Fibroblast of the aortic adventitia (primary cell): ENCODE measurements at regions not wholly inside any gene's neighbourhood (a gene's known extent, or its start where the extent isn't known, plus 50 kb on each side); places are given as distances from the start of the nearest gene placed in this dataset.

Experiments used
- DNase-seq: peaks from one replicate; pipeline ENCODE4 v3.0.0-alpha.2; 2010; ENCODE audit warnings: low read depth
- H3K4me3 ChIP-seq: 2 replicates; pipeline ENCODE4 v1.5.1; 2011; ENCODE audit warnings: low read depth, mild to moderate bottlenecking, control low read depth, low read length, moderate library complexity
- TF ChIP-seq, protein P1 (sequence below): IDR thresholded peaks from 2 replicates; pipeline ENCODE4 v1.5.1; 2011; ENCODE audit warnings: mild to moderate bottlenecking, low read length, control low read depth, inconsistent platforms; ENCODE audit not compliant: insufficient read depth

DNA sequence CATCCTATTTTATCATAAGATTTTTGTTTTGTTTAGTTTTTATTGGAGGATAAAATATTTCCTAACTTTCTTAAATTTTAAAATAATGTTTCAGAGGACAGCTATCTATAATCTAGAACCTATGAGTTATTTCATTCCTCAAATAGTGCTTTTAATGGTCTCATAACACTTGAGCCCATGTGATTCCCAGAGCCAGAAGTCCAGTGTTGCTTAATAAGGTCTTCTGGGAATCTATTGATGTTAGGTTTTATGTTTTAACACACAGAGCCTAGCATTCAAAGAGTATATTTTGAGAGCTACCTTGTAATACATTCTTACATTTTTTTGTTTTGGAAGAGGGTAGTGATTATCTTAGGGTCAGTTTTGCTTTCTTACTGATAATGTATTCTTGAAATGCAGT, 200.2 kb downstream of the CENPW start:
- TF ChIP-seq, protein P1, sequence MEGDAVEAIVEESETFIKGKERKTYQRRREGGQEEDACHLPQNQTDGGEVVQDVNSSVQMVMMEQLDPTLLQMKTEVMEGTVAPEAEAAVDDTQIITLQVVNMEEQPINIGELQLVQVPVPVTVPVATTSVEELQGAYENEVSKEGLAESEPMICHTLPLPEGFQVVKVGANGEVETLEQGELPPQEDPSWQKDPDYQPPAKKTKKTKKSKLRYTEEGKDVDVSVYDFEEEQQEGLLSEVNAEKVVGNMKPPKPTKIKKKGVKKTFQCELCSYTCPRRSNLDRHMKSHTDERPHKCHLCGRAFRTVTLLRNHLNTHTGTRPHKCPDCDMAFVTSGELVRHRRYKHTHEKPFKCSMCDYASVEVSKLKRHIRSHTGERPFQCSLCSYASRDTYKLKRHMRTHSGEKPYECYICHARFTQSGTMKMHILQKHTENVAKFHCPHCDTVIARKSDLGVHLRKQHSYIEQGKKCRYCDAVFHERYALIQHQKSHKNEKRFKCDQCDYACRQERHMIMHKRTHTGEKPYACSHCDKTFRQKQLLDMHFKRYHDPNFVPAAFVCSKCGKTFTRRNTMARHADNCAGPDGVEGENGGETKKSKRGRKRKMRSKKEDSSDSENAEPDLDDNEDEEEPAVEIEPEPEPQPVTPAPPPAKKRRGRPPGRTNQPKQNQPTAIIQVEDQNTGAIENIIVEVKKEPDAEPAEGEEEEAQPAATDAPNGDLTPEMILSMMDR: no peak
- no peak overlapping the region for H3K4me3 ChIP-seq
- peak; percentile 34 for DNase-seq

DNA sequence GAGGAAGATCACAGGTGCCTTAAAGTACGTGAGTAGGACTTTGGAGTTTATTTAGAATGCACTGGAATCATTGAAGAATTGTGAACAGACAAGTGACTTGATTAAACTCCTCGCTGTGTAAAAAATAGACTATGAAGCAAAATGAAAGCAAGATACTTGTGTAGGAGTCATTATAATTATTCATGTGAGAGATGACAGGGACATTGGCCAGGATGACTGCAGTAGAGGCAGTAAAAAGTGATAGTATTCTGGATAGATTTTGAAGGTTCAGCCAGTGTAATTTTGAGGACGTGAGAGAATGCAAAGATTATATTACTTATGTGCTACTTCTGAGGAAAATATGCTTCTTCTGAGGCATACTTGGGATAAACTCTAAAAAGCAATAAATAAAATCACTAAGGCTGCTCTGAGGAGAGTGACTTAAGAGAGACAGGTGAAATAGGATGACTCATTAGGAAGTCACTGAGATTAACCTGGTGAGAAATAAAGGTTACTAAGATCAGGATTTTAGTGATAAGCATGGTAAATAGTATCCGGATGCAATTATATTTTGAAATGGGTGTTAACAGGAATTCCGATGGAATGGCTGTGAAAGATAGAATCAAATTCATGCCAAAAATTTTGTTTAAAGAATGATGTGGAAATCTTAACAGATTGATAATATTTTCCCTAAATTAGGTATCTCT, 202.0 kb downstream of the CENPW start:
- no peak for DNase-seq
- TF ChIP-seq, protein P1: no peak
- no peak overlapping the region for H3K4me3 ChIP-seq

DNA sequence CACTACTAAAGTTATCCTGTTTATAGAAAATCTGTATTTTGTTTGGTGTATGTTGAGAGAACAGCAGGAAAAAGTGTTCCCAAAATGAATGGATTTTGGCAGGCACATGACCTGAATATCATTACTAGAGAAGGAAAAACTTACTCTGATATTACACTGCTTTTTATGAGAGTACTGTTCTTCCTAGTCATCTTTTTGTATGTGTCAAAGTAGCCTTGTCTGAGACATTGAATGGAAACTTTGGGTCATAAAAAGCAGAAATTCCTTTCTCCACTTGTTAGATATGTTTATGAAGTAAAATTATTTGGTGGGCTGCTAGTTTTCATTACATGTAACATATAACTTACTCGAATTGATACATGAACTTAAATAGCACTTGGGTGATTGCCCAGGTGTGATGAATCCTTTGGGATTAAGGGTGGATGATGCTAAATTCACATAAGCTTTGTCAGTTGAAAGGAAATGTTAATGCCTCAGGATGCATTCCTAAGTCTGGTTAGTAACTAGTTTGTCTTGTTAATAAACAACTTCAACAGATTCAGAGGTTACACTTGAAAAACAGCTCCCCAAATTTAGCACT, 206.7 kb downstream of the CENPW start:
- no peak overlapping the region for H3K4me3 ChIP-seq
- peak; percentile 33 for DNase-seq
- TF ChIP-seq, protein P1: no peak

DNA sequence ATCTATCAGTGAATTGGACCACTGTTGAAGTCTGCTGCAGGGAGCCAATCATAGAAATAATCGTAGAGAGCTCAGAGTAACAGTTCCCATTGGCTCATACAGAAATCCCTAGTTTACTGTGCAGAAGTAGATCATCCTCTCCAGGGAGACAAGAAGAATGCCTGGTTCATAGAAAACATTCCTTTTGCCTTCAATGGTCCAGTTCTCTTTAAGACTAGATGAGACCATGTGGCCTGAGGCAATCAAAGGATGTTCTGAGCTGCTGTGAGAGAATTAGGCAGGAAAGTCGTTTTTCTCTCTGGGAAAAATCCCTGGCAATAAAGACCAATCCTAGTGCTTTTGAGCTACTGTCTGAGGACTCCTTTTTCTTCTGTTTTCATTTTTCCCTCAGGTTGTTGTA, 208.4 kb downstream of the CENPW start:
- TF ChIP-seq, protein P1: no peak
- H3K4me3 ChIP-seq: no peak overlapping the region
- DNase-seq: no peak

DNA sequence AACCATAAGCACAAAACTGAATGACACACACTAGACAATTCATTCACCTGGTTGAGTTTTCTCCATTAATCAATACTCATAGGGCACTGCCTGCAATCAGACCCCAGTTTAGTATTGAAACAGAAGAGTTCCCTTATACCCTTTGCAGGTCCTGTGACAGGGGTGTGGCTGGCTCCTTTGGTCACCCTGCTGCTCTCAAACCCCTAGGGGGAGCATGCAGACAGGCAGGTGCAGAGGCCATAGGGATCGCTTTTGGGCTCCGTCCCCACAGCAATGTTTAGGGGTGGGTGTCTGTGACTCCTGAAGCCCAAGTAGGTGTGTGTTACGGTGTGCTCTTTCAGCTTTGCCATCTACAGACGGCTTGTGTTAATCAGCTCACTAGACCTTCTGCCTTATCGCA, 210.4 kb downstream of the CENPW start:
- no peak for DNase-seq
- TF ChIP-seq, protein P1: no peak
- H3K4me3 ChIP-seq: no peak overlapping the region

DNA sequence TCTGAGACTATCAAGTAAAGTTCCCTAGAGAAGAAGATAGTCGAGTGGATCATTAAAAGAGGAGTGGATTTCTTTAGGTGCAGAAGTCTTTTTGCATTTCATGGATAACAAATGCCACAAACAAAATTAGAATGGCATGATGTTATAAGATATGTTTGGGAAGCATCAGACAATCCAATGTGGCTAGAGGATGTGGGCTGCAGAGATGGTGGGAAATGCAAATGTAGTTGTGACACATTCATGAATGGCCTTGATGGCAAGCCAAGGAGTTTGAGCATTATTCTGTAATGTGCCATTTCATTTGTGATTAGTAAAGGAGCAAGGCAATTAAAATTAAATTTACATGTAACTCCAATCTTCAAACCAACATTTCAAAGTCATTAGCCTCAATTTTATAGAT, 211.9 kb downstream of the CENPW start:
- no peak overlapping the region for H3K4me3 ChIP-seq
- TF ChIP-seq, protein P1: no peak
- no peak for DNase-seq

DNA sequence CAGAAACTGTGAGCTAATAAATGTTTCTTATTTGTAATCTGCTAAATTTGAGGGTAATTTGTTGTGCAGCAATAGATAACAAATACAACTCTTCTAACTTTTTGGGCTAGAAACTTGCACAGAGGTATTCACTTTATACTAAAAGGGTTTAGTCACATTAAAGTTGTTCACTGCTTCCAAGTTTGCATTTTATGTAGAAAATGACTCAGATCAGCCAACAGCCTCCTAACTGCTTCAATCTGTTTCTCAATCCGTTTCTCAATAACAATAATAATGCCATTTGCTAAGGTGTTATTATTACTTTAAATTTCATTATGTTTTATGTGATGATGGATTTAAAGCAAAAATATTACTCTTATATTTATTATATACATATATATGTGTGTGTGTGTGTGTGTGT, 213.9 kb downstream of the CENPW start:
- DNase-seq: no peak

More for the DNA sequence above, 213.9 kb downstream of the CENPW start:
- TF ChIP-seq, protein P1: no peak
- H3K4me3 ChIP-seq: no peak overlapping the region
